Effector memory CD8-positive, alpha-beta T cell (primary cell): ENCODE measurements at regions not wholly inside any gene's neighbourhood (a gene's known extent, or its start where the extent isn't known, plus 50 kb on each side); places are given as distances from the start of the nearest gene placed in this dataset.

Experiments
- ATAC-seq: fragments of 150-1000 bp; cut with Tn5 transposase; replicated peaks from 2 replicates; pipeline ENCODE4 v1.10.0; 2021; ENCODE audit warnings: mild to moderate bottlenecking, moderate library complexity
- DNase-seq, 3 experiments: peaks; one replicate each; pipeline ENCODE4 v3.0.0; 2021
- H3K27ac Mint-ChIP-seq, 2 donors: one replicate each; pipeline ENCODE4 v1.8.0; 2022; ENCODE audit warnings: mild to moderate bottlenecking in 2 of 2, mixed read lengths in 2 of 2, moderate library complexity in 2 of 2
- H3K27me3 Mint-ChIP-seq, 2 donors: one replicate each; pipeline ENCODE4 v1.8.0; 2022; ENCODE audit warnings: mixed read lengths in 2 of 2
- H3K36me3 Mint-ChIP-seq: one replicate; pipeline ENCODE4 v1.8.0; 2022; ENCODE audit warnings: mild to moderate bottlenecking, moderate library complexity, mixed read lengths; ENCODE audit not compliant: insufficient read depth
- H3K4me1 Mint-ChIP-seq, 2 donors: one replicate each; pipeline ENCODE4 v1.8.0; 2022; ENCODE audit warnings: low read depth in 2 of 2, mixed read lengths in 2 of 2
- H3K4me3 Mint-ChIP-seq, 2 donors: one replicate each; pipeline ENCODE4 v1.8.0; 2022; ENCODE audit warnings: mild to moderate bottlenecking in 2 of 2, mixed read lengths in 2 of 2, moderate library complexity in 2 of 2
- H3K9me3 Mint-ChIP-seq, 2 donors: one replicate each; pipeline ENCODE4 v1.8.0; 2022; ENCODE audit warnings: mixed read lengths in 2 of 2

- H3K9me3 Mint-ChIP-seq, result peaks cover 0 to 2% of the 10 kb centered on the region in 2 donors
- H3K4me1 Mint-ChIP-seq, result no peaks in the 10 kb centered on the region
- H3K27me3 Mint-ChIP-seq, result peaks cover 0 to 13% of the 10 kb centered on the region in 2 donors
- no peak for DNase-seq
- H3K27ac Mint-ChIP-seq, result no peak overlapping the region
- H3K36me3 Mint-ChIP-seq, result no peaks in the 10 kb centered on the region
- H3K4me3 Mint-ChIP-seq, result no peak overlapping the region
- ATAC-seq, result no peak
These were observed 51.8 kb upstream of the PPP2R2D start for GRCh38 chr10:131848741-131849590.

GRCh38 chr10:131849591-131850382 lies 51.0 kb upstream of the PPP2R2D start:
- Mint-ChIP-seq H3K9me3 (peaks cover 0 to 2% of the 10 kb centered on the region in 2 donors), H3K27ac (no peak overlapping the region), H3K4me1 (no peaks in the 10 kb centered on the region), H3K27me3 (peaks cover 0 to 18% of the 10 kb centered on the region in 2 donors), H3K36me3 (no peaks in the 10 kb centered on the region), H3K4me3 (no peak overlapping the region)
- DNase-seq (no peak), ATAC-seq (no peak)

- DNase-seq, result no peak
- ATAC-seq, result no peak
- peak overlapping the region in 1 of 2 donors; percentile 13 for H3K27ac Mint-ChIP-seq
These were observed 50.4 kb upstream of the PPP2R2D start for GRCh38 chr10:131850383-131850870.

More at GRCh38 chr10:131850383-131850870, 50.4 kb upstream of the PPP2R2D start:
- Mint-ChIP-seq H3K4me3 (no peak overlapping the region), H3K36me3 (no peaks in the 10 kb centered on the region), H3K27me3 (peaks cover 5 to 24% of the 10 kb centered on the region in 2 donors), H3K9me3 (peaks cover 0 to 2% of the 10 kb centered on the region in 2 donors), H3K4me1 (no peaks in the 10 kb centered on the region)
